GM19023 (cell line): ENCODE measurements at regions not wholly inside any gene's neighbourhood (a gene's known extent, or its start where the extent isn't known, plus 50 kb on each side); places are given as distances from the start of the nearest gene placed in this dataset.

ENCODE experiments used
- ATAC-seq: cut with Tn5 transposase; IDR thresholded peaks from one replicate; pipeline ENCODE4 v1.9.1; 2021; ENCODE audit warnings: mild to moderate bottlenecking, moderate library complexity; ENCODE audit not compliant: unreplicated experiment

DNA sequence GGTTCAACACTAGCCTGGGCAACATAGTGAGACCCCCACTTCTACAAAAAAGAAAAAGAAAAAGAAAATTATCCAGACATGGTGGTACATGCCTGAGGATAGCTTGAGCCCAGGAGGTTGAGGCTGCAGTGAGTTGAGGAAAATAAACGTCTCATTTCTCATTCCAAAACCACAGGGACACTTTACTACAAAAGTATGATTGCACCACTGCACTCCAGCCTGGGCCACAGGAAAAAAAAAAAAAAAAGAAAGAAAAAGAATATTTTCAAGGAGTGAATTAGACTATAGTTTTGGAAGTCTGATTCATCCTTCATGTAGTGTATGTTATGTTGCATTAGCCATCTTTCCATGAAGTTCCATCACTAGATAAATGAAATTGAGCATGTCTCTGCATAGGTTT lies 149.5 kb upstream of the THBS1 start:
- ATAC-seq = no peak

DNA sequence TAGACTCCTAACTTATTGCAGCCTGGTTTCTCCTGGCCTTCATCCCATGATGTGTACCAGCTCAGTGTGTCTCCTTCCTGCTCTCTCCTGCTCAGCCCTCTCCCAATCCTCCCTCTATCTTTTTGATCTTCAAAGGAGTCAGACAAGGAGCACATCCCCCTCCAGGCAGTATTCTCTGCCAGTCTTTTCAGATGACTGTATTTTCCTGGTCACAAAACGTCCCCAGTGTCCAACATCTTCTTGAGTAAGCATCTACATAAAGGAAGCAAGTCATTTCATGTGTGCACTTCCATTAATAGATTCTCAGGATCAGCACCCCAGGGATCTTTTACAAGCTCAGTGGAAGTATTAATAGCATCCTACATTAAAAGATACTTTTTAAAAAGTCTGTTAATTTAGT lies 148.9 kb upstream of the THBS1 start:
- ATAC-seq = no peak

DNA sequence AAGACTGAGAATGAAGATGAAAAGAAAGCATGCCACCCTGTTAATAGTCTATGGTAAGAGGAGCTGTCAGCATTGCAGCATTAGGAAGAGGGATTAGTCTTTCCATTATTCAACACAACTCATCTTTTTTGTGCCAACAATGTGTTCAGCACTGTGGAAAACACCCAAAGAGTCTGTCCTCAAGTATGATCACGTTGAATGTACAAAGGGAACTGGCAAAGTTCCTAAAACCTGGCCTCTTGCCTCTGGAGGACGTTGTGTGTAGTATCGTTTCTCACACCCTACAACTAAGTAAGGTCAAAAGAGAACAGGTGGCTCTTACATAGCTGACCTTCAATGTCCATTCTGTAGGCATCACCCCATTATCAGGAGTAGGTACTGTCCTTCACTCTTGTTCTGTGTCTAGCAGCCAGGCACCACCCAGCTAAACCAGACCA lies 147.9 kb upstream of the THBS1 start:
- ATAC-seq = no peak

DNA sequence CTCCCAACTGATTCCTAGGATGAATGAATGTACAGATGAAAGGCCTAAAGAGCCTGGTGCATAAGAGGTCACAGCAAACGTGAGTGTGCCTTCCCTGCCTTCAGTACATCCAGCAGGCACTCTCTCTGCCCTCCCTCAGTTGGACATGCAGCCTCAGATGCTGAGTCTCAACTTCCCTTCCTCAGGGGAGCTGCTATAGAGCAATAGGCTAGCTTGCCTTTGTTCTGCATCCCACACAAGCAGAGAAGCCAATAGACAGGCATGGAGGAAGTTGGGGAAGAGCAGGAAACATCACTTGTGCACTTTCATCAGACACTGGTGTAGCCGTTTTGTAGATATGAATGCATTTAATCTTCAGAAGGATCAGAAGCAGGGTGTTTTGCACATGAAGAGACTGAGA lies 147.5 kb upstream of the THBS1 start:
- ATAC-seq = no peak

DNA sequence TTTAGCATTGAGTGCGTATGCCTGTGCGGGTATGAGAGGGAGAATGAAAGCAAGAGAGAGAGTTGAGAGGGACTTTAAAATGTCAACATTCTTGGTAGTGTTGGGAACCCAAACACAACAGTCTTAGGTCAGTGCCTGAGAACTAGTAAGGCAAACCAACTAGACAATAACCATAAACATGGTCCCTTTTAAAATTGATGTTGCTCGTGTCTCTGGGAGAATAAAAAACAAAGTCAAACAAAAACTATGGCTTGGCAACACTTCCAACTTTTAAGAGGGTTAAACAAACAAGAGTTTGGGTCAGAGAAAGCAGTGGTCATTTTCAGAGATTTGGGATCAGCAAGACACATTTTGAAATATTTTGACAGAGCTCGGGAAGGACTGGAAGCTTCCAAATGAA lies 146.7 kb upstream of the THBS1 start:
- no peak for ATAC-seq

DNA sequence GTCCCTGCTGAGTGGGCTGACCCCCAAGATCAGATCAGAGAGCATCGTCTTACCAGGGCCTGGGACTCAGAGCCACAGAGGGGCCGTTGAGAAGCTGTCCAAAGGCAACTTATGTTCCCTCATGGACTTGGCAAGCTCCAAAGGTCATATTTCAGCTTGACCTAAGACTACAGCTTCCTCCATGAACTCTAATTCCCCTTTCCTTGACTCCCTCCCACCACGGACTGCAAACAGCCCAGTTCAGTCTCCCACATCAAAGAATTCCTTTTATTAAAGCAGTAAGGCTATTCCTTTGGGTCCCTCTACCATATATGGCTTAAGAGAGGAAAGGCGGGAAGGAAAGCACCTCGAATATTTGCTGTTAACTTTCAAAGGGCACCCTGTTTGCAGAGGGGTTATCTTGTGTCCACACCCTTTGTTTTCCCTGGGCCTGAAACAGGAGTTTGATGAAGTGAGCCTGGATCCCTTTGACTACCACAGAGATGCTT lies 146.1 kb upstream of the THBS1 start:
- ATAC-seq = no peak

DNA sequence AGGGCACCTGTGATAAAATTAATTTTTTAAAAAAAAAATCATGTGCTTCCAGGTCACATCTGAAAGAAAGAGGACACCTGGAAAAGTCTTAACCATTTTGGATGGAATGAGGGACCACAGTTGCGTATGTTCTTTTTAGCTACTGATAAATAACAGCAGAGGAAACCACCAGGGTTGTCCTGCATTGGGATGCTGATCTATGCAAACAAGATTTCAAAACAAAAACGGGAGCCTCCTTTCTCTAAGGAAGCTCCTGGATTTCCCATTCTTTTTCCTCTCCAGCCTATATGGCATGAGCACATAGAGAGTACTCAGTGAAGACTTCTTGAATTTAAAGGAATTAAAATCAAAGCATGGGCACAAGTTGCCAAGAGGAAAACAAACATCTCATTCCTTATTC lies 145.6 kb upstream of the THBS1 start:
- no peak for ATAC-seq

DNA sequence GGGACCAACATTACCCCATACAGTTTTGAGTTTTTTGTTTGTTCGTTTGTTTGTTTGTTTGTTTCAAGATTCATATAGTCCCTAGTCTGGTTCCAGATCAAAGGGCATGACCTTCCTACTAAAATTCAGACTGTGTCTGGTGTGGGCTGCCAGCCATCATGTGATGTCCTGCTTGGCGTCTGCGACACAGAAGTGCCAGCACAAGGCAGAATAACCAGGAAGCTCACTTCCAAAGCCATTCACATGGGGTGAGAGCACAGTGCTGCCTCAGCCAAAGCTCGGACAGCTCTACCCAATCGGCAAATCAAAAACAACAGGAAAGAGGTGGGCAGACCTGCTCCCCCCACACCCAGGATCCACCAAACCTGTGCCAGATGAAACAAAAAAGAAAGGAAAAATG lies 142.6 kb upstream of the THBS1 start:
- no peak for ATAC-seq

DNA sequence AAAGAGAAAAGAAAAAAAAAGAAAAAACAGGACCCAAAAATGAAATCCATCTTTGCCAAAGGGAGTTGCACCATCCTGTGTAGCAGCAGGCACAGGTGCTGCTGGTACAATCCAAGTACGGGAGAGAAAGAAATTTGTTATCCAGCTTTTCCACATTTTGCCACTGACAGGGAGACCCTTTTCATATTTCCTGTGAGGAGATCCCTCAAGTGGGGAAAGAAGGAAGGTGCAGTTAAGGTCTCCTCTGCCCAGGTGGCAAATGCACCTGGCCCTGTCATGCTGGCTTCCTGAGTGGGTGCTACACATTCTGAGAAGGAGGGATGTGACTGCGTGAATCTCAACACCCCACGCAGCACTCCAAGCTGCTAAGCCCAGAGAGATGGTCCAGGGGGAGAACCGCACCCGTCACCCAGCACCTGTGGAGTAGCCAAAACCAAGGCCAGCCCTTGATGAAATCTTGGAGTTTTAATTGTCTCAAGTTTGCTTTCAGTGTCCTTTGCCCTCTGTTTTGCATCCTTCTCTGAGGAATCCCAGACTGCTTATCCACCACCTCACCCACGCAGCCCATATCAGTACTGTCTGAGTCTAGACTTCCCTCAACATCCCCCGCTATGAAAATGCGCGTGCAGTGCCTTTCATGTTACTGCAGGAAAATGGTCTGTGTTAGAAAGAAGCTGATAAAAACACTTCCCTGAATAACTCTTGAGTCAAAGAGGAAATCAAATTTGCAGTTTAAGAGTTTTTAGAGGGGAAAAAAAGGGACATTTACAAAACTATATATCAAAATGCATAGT lies 141.9 kb upstream of the THBS1 start:
- no peak for ATAC-seq

DNA sequence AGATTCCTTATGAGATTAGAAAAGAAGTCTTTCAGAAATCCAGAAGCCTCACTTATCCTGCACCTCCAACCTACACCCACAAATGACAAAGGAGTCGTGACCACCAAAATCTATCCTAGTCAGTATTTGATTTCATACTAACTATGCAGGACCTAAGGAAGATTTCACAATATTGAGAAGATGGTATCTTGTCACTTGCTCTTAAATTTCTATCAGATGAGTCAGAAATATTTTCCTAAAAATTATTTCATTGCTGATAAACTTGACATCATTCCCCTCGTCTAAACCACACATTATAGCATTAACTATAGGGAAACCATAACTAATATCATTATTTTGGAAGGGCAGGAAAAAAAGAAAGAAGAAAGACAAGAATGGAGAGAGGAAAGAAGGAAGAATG lies 138.0 kb upstream of the THBS1 start:
- ATAC-seq = no peak

DNA sequence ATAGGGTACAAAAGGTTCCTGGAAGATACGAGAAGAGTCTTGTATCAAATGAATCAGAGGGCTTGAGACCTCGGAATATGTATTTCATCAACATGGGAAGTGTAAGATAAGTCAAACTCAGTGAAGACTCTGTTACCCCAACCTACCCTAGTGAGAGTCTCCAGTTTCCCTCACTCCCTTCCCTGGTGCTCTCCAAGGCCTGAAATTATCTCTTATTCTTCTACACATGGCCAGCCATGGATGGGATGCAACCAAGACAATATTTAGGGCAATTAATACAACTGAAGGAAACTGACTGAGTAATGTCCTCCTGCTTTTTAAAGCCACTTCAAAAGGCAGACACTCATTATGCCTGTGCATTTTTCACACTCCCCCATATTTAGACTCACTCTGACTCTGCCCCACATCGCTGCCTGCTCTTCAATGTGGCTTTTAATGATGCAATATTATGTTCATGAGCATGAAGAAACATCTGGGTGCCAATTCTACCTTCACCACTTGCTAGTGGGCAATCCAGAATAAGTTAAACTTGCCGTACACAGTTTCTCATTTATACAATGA lies 137.1 kb upstream of the THBS1 start:
- no peak for ATAC-seq

DNA sequence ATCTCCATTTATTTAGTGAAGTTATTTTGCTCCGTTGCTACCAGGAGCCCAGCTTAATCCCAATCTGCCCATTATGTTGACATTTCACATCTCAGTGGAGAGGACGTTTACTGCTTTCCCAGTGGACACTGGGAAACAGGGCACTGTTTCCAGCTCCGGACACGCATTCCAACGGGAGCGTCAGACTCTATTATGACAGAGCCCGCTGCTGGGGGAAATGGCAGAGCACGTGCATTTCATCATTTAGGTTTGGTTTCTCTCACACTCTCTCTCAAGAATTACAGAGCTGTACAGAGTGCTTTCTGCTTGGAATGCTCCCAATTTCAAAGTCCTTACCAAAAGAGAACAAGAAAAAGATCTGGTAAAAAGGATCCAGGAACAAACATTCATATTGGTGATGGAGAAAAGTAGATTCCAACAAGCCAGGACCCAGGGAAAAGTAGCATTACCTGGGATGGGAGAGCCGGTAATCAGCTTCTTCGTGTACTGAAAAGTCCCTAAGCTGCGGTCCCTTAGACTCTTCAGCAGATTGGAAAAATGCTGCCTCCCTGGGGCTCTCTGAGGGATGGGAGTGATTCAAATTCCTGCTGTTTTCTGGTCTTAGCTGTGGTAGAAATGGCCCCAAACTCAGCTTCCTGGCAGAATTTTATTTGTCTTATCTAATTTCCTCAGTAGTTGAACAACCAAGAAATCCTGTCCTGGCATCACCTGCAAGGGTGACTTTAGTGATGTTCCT lies 136.0 kb upstream of the THBS1 start:
- no peak for ATAC-seq

DNA sequence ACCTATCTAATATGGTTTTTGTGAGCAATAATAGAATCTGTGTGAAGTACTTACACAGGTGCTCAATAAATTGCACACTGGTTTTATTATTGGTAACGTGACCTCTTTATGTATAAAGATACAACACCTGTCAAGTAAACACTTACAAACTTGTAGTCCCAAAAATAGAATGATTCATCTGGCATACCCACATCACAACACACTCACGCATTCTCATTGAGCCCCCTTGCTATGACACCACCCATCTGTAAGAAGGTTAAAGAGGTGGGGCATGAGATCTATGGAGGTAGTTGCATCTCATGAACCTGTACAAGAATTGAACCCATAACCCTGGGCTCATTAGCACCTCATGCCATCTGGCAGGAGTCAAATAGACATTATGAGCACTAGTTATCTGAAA lies 134.9 kb upstream of the THBS1 start:
- ATAC-seq = no peak

DNA sequence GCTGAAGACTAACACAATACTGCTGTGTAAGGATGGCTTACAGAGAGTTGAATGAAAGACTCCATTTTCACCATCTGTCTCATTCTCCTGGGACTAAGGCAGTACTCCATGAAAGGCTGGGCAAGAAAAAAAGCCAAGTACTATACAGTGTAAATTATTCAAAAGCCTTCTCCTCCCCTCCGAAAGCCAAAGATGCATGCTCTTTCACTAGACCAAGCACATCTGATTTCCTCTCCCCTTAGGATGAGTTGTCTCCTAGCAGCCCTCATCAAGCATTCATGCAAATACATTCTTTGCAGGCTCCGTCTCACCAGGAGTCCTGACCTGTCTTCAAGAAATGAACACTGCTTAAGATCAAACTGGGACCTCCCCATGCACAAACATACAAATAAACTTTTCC lies 133.5 kb upstream of the THBS1 start:
- no peak for ATAC-seq

DNA sequence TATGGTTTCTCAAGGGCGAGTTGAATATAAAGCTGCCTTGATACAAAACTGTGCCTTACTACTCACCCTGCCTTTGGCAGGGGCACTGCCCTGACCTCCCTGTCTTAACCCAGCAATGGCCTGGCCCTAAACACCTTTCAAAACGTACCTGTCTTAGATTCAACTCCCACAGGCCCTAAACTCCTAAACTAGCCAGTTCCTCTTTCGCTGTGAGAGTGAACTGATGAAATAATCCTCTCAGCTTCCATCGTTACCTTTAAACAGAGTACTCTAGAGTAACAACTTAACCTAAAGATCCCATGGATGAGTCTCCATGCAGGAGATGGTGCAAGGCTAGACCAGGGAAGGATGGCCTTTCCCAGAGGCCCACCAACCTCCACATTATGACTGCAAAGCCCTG lies 133.0 kb upstream of the THBS1 start:
- no peak for ATAC-seq

DNA sequence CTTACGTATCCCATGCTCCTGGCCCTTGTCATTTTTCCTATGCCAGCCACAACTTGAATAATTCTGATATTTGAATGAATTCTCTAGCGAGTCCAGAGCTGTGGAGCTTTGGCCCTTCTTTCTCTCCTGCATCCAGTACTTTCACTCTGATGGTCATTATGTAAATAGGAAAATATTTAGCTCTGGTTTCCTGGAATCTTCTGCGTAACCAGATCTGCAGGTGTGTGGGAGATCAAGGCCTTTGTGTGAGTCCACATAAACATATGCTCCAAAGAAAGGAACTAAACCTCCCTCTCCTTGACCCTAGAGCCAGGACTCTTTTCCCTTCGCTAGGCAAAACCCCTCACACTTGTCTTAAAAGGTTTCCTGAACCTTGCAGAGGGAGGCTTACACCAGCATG lies 132.5 kb upstream of the THBS1 start:
- ATAC-seq = no peak

DNA sequence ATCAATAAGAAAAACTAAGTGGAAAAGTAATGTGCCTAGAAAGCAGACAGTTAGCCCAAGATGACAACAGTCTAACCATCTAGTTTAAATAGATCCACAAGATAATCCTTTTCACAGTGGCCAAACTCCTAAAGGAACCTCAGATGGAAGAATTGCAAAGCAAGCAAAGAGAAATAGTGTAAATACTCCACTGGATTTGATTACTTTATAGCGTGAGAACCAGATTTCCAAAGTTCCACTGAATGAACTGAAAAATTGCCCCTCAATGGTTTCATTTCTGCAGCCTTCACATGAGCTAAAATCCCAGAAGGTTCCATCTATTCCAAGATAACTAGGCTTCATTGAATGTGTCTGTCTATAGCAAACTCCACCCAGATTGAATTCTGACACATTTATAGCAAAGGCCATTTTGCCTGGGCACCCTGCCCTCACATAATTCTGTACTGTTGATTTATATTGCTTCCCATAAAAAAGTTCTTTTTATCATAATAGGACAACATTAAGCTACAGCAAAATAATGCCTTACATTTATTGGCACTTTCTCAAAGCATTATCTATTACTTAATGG lies 129.7 kb upstream of the THBS1 start:
- ATAC-seq = no peak

DNA sequence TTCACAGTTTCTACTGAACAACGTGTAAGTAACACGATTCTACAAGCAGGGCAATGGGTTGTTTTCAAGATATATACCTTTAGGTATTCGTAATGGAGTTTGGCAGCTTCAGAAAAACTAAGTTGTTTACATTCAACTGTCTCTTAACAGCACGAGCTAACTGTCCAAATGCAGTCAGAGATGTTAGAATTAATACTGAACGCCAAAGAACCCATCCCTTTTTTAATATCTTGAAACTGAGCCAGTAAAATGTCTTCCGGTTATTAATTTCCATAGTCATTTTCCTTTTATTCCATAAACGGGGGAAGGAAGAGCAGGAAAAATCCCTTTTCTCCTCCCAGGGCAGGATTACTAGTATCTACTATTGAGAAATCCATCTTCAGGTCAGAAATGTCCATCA lies 129.0 kb upstream of the THBS1 start:
- ATAC-seq = no peak

DNA sequence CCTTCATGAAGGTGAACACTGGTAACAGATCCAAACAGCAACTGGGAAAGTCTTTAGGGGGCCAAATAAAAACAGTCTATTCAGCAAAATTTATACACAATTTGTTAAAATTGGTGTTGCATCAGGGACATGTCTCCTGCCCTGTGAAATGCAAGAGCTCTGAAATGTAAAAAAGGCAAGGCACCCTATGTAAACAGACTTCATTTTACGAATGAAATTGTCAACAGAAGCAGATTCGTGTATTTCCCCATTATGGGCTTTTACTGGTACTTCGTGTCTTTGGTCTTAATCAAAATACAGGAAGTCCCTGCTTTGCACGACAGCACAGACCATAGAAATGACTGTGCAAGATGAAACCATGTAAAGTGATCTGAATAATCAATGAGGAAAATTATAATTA lies 127.3 kb upstream of the THBS1 start:
- ATAC-seq = peak; percentile 82

DNA sequence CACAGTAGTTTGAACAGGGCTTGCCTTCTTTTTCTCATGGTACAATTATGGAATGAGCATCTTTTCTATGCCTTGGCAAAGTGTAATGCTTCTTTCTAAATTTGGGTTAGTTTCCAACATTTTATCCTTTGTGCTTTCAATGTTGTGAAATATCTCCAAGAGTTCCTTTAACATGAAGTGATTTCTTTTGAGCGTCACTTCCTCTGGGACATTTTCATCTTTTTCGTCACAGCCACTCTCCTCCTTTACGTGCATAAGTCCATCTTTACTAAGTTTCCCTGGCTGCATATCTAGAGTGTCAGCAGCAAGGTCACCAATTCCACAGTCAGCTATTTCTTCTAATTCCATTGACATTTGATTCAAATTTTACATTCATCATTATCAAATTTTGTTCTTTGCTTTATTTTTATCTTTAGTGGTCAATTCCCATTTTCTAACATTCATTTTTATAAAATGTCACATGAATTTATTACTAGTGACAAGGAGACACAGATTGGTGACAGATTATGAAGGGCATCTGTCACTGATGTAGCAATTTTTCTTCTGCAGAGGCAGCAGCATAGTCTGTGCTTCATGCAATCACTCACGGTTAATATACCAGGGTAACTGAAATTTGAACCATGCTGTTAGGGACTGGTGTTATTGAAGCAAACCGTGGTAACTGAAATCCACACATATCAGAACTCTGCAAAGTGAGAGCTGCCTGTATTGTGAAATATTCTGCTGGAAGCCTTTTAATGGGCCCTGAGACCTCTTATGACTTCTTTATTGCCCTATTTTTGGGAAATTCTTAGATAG lies 126.5 kb upstream of the THBS1 start:
- no peak for ATAC-seq

DNA sequence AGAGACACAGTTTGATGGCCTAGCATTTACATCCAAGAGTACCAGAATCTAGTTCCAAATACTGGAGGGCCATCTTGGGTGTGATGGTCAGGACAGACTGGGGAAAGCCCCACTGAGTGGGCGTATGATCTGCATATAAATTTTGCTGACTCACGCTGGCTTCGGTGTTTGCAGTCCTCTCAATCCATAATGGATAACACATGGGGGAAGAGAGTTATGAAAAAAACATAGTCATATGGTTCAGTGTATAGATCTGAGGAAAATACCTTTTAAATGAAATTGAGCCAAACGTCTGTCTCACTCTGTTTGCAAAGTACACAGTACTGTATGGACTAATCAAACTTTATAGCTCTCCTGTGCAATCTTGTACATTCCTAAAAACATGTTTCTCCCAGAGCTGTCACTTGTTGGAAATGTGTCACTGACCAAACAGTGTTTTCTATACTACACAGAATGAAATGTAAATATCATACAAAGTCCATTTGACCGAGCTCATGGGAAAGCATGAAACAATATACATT lies 125.3 kb upstream of the THBS1 start:
- ATAC-seq = no peak
